ENCODE measurements at regions not wholly inside any gene's neighbourhood (a gene's known extent, or its start where the extent isn't known, plus 50 kb on each side); places are given as distances from the start of the nearest gene placed in this dataset.
A peak's percentile ranks its signal among the peaks of the same experiment; 100 is the strongest.

DNA sequence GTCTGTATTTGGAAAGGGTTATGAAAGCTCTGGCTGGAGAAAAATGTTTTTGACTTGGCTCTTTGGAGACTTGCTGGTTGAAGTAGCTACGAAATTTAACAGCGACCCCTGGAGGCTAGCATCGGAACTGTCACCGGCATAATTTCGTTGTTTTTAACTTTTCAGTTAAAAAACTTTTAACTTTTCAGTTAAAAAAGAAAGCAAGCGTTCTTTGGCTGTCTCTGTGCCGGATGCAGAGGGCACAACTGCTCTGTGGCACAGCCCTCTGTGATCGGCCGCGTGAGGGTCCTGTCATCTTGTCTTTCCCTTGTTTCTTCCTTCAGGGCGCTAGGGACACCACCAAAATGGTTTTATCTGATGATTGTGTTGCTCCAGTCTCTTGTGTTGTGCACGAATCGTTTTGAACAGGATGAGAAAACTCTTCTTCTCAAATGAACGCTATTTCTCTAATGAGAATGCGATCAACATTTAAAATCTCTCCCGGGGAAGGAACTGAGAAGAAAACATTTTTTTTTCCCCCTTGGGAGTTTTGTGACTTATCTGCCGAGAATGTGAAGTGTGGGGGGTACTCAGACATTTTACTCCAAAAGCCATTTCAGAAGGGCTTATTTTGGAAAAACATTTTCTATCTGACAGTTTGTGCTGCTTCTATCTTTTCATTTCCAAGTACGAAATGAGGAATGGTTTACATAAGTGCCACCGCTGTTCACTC, 57.1 kb downstream of the ADCYAP1 start:
- H3K4me1 ChIP-seq (ENCODE audit: insufficient read depth, low read length), result no peaks in the 10 kb centered on the region
- peak overlapping the region; percentile 93 for H2AFZ ChIP-seq (ENCODE audit: low read length)
- H3K36me3 ChIP-seq (ENCODE audit: insufficient read depth, low read length), result no peaks in the 10 kb centered on the region
- peaks cover 7% of the 10 kb centered on the region for H3K27me3 ChIP-seq (ENCODE audit: insufficient read depth, low read length)
- TF ChIP-seq CTCF (IDR thresholded peaks at IDR 0.05; ENCODE audit: extremely low read depth, low read depth, low read length), result peak; percentile 90
- peak; percentile 49 for DNase-seq (ENCODE audit: insufficient read length, low spot score, missing footprints)
- H3K9me3 ChIP-seq (ENCODE audit: low read depth, low read length), result no peaks in the 10 kb centered on the region
- H3K4me3 ChIP-seq (ENCODE audit: insufficient read depth, low read length), result peak overlapping the region; percentile 70
- H3K4me2 ChIP-seq (ENCODE audit: insufficient read depth, low read length), result peak overlapping the region; percentile 90
- H3K79me2 ChIP-seq (ENCODE audit: insufficient read depth, low read length), result no peaks in the 10 kb centered on the region
- H3K27ac ChIP-seq (ENCODE audit: low read depth, low read length), result peak overlapping the region; percentile 34
- H4K20me1 ChIP-seq (ENCODE audit: insufficient read depth, low read length), result no peaks in the 10 kb centered on the region

- H3K4me3 ChIP-seq (ENCODE audit: insufficient read depth, low read length), result no peak overlapping the region
- no peaks in the 10 kb centered on the region for H4K20me1 ChIP-seq (ENCODE audit: insufficient read depth, low read length)
- no peak overlapping the region for H3K27ac ChIP-seq (ENCODE audit: low read depth, low read length)
- H3K79me2 ChIP-seq (ENCODE audit: insufficient read depth, low read length), result no peaks in the 10 kb centered on the region
- no peaks in the 10 kb centered on the region for H3K9me3 ChIP-seq (ENCODE audit: low read depth, low read length)
- H3K36me3 ChIP-seq (ENCODE audit: insufficient read depth, low read length), result no peaks in the 10 kb centered on the region
- no peaks in the 10 kb centered on the region for H3K4me1 ChIP-seq (ENCODE audit: insufficient read depth, low read length)
- TF ChIP-seq CTCF (IDR thresholded peaks at IDR 0.05; ENCODE audit: extremely low read depth, low read depth, low read length), result no peak
- H2AFZ ChIP-seq (ENCODE audit: low read length), result no peak overlapping the region
- DNase-seq (ENCODE audit: insufficient read length, low spot score, missing footprints), result no peak
- peaks cover 6% of the 10 kb centered on the region for H3K27me3 ChIP-seq (ENCODE audit: insufficient read depth, low read length)
- H3K4me2 ChIP-seq (ENCODE audit: insufficient read depth, low read length), result no peak overlapping the region
These were observed 58.6 kb downstream of the ADCYAP1 start for GRCh38 chr18:963276-963675.

- Histone ChIP-seq H3K27ac (ENCODE audit: low read depth, low read length) (no peak overlapping the region), H3K4me3 (ENCODE audit: insufficient read depth, low read length) (no peak overlapping the region), H3K9me3 (ENCODE audit: low read depth, low read length) (no peaks in the 10 kb centered on the region), H3K27me3 (ENCODE audit: insufficient read depth, low read length) (peaks cover 3% of the 10 kb centered on the region), H3K4me1 (ENCODE audit: insufficient read depth, low read length) (no peaks in the 10 kb centered on the region), H4K20me1 (ENCODE audit: insufficient read depth, low read length) (no peaks in the 10 kb centered on the region), H3K4me2 (ENCODE audit: insufficient read depth, low read length) (no peak overlapping the region), H2AFZ (ENCODE audit: low read length) (no peak overlapping the region), H3K79me2 (ENCODE audit: insufficient read depth, low read length) (no peaks in the 10 kb centered on the region), H3K36me3 (ENCODE audit: insufficient read depth, low read length) (no peaks in the 10 kb centered on the region)
- no peak for DNase-seq (ENCODE audit: insufficient read length, low spot score, missing footprints)
- no peak for TF ChIP-seq CTCF (IDR thresholded peaks at IDR 0.05; ENCODE audit: extremely low read depth, low read depth, low read length)
These were observed 61.5 kb downstream of the ADCYAP1 start for GRCh38 chr18:965921-966758.

Data from osteoblast (primary cell).